A673 (cell line): ENCODE measurements at regions not wholly inside any gene's neighbourhood (a gene's known extent, or its start where the extent isn't known, plus 50 kb on each side); places are given as distances from the start of the nearest gene placed in this dataset.

ENCODE experiments used
- BruUV-seq: library from RNA; stranded (reverse); fragments of 400-500 nt; replicated peaks from 2 replicates; lab custom pipeline; 2021; lab: Mats Ljungman, UMichigan
- CTCF ChIA-PET: fragments of 300-600 bp; sonication (Branson Sonifier 250); formaldehyde crosslinking; loops from one replicate; lab custom pipeline; 2022; ENCODE audit warnings: antibody characterized with exemption; lab: Charles Lee
- POLR2A ChIA-PET: fragments of 300-600 bp; sonication (Branson Sonifier 250); formaldehyde crosslinking; loops from one replicate; lab custom pipeline; 2022; ENCODE audit warnings: antibody characterized with exemption; ENCODE audit not compliant: low non-redundant PET; lab: Charles Lee
- DNase-seq: peaks from one replicate; pipeline ENCODE4 v3.0.0-alpha.2; 2015; ENCODE audit warnings: low spot score
- H3K27ac ChIP-seq: fragments of 200-600 bp; sonication (generic); 2 replicates; pipeline ENCODE4 v1.5.1; 2016; ENCODE audit warnings: mixed run types, low read depth, mild to moderate bottlenecking, mixed read lengths, antibody characterized with exemption, low read length; ENCODE audit not compliant: poor library complexity, severe bottlenecking
- H3K27me3 ChIP-seq: fragments of 200-600 bp; sonication (generic); replicated peaks from 2 replicates; pipeline ENCODE4 v1.6.1; 2017; ENCODE audit warnings: mixed run types, low read depth, mild to moderate bottlenecking, mixed read lengths, antibody characterized with exemption, low read length; ENCODE audit not compliant: insufficient read depth, poor library complexity
- H3K36me3 ChIP-seq: fragments of 200-600 bp; sonication (generic); 2 replicates; pipeline ENCODE4 v1.6.1; 2016; ENCODE audit warnings: mixed run types, mild to moderate bottlenecking, mixed read lengths, antibody characterized with exemption, low read length; ENCODE audit not compliant: insufficient read depth, poor library complexity, severe bottlenecking
- H3K4me1 ChIP-seq: fragments of 200-600 bp; sonication (generic); 2 replicates; pipeline ENCODE4 v1.6.1; 2017; ENCODE audit warnings: mixed run types, mild to moderate bottlenecking, mixed read lengths, antibody characterized with exemption, low read length; ENCODE audit not compliant: insufficient read depth, poor library complexity, severe bottlenecking
- H3K4me3 ChIP-seq: fragments of 200-600 bp; sonication (generic); 2 replicates; pipeline ENCODE4 v1.5.1; 2016; ENCODE audit warnings: low read depth, mixed run types, mild to moderate bottlenecking, mixed read lengths, low read length; ENCODE audit not compliant: poor library complexity, severe bottlenecking
- H3K9me3 ChIP-seq: fragments of 200-600 bp; sonication (generic); 2 replicates; pipeline ENCODE4 v1.6.1; 2016; ENCODE audit warnings: mixed run types, low read depth, mild to moderate bottlenecking, mixed read lengths, antibody characterized with exemption, low read length; ENCODE audit not compliant: poor library complexity, severe bottlenecking
- CTCF ChIP-seq: fragments of 300-800, 200-600 bp; sonication (generic); conservative IDR thresholded peaks from 2 replicates; pipeline ENCODE4 v1.5.1; 2017; ENCODE audit warnings: low read depth, mild to moderate bottlenecking, antibody characterized with exemption, low read length, moderate library complexity, mixed read lengths
- EZH2 ChIP-seq: fragments of 200-600 bp; sonication (generic); IDR thresholded peaks from 2 replicates; pipeline ENCODE4 v1.6.1; 2017; ENCODE audit warnings: borderline replicate concordance, low read depth, mild to moderate bottlenecking, mixed read lengths, antibody characterized with exemption, low read length; ENCODE audit not compliant: poor library complexity, severe bottlenecking
- intact Hi-C: fragments of 100-400 bp; cut with micrococcal nuclease; formaldehyde crosslinking; loops from one replicate; pipeline ENCODE4 v1.10.0; 2022; ENCODE audit not compliant: unreplicated experiment

- no peaks in the 10 kb centered on the region for H3K36me3 ChIP-seq
- no peak for DNase-seq
- H3K4me1 ChIP-seq = no peaks in the 10 kb centered on the region
- TF ChIP-seq CTCF (no peak), EZH2 (no peak)
- ChIA-PET CTCF (no interaction called here), POLR2A (no interaction called here)
- H3K4me3 ChIP-seq = no peak overlapping the region
- no peaks in the 10 kb centered on the region for H3K9me3 ChIP-seq
- H3K27me3 ChIP-seq = peaks cover 5% of the 10 kb centered on the region
- BruUV-seq = no TSS peak
- H3K27ac ChIP-seq = no peak overlapping the region
- intact Hi-C loops = no loop called here
Measured at GRCh38 chr3:25292595-25292994, 135.5 kb upstream of the RARB start.

GRCh38 chr3:25293736-25294135 is 134.3 kb upstream of the RARB start:
- no peaks in the 10 kb centered on the region for H3K9me3 ChIP-seq
- H3K27ac ChIP-seq = no peak overlapping the region
- no TSS peak for BruUV-seq
- ChIA-PET POLR2A (no interaction called here), CTCF (no interaction called here)
- DNase-seq = no peak
- H3K4me1 ChIP-seq = no peaks in the 10 kb centered on the region
- peaks cover 5% of the 10 kb centered on the region for H3K27me3 ChIP-seq
- H3K4me3 ChIP-seq = no peak overlapping the region
- no peaks in the 10 kb centered on the region for H3K36me3 ChIP-seq
- TF ChIP-seq CTCF (no peak), EZH2 (no peak)
- intact Hi-C loops = no loop called here

- Histone ChIP-seq H3K36me3 (no peaks in the 10 kb centered on the region), H3K4me1 (no peaks in the 10 kb centered on the region), H3K9me3 (no peaks in the 10 kb centered on the region), H3K4me3 (no peak overlapping the region), H3K27ac (no peak overlapping the region), H3K27me3 (peaks cover 5% of the 10 kb centered on the region)
- CTCF ChIA-PET = no interaction called here
- DNase-seq = no peak
- no TSS peak for BruUV-seq
- intact Hi-C loops = no loop called here
- POLR2A ChIA-PET = no interaction called here
- TF ChIP-seq EZH2 (no peak), CTCF (no peak)
Measured at GRCh38 chr3:25294169-25294805, 133.8 kb upstream of the RARB start.
